NCI-H748 treated with DMSO at 0.1 percent for 48 hours (cell line): ENCODE measurements at regions not wholly inside any gene's neighbourhood (a gene's known extent, or its start where the extent isn't known, plus 50 kb on each side); places are given as distances from the start of the nearest gene placed in this dataset.

ENCODE experiments used
- DNase-seq: peaks from one replicate; lab custom pipeline; 2025; lab: John Stamatoyannopoulos, UW

DNA sequence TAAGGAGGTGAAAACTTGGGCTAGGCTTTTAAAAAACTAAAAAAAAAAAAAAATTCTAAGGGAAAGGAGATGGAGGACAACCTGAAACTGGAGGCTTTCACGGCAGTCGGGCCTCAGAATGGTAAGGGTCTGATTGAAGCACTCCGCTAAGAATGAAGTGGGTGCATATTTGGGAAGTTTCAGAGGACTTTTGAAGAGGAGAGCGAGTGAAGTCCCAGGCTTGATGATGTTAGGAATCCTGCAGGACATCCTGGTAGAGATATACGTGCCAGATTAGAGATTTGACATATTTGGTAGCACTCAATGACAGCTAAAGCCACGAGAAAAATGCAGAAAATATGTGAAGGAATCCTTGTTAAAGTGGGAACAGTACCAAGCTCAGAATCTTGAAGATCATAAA, 186.2 kb downstream of the SNAPC1 start:
- no peak for DNase-seq

DNA sequence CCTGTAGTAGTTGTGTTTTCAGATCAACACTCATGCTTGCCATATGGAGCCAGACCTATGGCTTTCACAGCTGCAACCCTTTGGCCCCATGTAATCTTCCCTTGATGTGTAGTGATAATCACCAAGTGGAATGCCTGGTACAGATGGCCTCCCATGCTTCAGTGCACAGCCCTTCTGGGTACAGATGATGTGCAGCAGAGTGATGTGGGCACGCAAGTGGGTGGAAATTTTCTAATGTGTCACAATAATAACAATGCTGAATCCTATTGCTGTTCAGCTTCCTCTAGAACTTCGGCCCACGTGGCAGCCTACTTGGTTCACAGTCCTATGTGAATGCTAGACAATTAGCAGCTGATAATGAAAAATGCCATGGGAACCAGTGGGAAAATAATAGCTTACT, 188.1 kb downstream of the SNAPC1 start:
- no peak for DNase-seq

DNA sequence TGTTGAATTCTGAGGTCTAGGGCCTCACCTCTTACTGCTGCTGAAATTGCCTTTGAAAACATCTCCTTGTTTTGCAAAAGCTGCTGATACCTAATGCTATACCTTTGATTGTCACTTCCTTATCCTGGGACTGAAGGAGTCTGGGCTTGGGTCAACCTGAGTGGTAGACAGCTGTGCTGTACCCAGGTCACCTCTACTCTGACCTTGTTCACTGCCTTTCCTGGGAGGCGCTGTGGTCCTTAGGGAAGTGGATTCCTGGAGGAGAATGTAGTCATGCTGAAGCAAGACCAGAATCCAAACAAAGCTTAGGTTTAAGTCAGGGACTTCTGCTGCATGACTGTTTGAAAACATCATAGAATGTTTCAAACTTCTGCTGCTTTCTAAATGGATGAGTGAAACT, 191.4 kb downstream of the SNAPC1 start:
- no peak for DNase-seq

DNA sequence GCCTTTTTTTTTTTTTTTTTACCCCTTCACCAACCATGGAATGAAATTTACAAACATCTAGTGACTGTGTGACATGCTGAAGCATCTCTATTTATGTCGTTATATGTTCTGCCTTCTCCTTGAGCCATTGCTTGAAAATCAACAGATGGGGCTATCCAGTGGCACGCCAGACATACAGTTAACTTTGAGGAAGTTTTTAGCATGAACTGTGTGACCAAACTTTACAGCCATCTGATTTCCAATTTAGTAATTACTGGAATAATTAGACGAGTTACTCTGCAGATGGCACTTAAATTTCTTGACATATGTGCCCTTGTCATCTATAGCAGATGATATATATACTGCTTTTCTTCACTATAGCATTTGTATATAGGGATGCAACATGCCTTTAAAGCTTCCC, 192.1 kb downstream of the SNAPC1 start:
- DNase-seq = no peak

DNA sequence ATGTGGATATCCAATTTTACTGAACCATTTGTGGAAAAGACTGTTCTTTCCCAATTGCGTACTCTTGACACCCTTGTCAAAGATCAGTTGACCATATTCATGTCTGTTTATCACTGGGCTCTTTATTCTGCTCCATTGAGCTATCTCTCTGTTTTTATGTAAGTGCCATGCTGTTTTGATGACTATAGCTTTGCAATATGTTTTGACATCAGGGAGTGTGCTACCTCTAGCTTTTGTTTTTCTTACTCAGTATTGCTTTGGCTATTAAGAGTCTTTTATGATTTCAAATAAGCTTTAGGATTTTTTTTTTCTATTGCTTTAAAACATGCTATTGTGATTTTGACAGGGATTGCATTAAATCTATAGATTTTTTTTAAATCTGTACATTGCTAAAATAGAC, 194.3 kb downstream of the SNAPC1 start:
- DNase-seq = no peak

DNA sequence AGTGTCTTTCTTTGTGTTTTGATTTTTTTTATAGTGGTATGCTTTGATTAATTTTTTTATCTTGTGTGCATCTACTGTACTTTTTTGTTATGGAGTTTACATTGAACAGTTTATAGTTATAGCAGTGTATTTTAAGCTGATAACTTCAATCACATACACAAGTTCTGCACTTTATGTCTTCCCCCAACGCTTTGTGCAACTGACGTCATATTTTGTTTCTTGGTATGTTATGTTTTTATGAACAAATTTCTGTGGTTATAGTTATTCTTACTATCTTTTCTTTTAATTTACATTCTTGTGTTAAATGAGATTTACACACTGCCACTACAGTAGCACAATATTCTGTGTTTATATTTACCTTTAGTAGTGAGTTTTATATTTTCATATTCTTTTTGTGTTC, 197.1 kb downstream of the SNAPC1 start:
- no peak for DNase-seq

DNA sequence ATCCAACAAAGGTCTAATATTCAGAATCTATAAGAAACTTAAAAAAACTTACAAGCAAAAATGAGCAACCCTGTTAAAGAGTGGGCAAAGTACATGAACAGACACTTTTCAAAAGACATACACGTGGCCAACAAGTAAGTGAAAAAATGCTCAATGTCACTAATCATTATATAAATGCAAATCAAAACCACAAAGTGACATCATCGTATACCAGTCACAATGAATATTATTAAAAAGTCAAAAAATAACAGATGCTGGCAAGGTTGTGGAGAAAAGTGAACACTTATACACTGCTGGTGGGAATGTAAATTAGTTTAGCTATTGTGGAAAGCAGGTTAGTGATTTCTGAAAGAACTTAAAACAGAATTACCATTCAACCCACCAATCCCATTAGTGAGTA, 199.1 kb downstream of the SNAPC1 start:
- DNase-seq = no peak

DNA sequence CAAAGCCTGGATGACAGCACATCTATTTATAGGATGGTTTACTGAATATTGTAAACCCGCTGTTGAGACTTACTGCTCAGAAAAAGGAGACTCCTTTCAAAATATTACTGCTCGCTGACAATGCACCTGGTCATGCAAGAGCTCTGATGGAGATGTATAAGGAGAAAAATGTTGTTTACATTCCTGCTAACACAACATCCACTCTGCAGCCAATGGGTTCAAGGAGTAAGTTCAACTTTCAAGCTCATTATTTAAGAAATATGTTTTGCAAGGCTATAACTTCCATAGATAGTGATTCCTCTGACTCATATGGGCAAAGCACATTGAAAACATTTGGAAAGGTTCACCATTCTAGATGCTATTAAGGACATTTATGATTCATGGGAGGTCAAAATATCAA, 201.7 kb downstream of the SNAPC1 start:
- no peak for DNase-seq

DNA sequence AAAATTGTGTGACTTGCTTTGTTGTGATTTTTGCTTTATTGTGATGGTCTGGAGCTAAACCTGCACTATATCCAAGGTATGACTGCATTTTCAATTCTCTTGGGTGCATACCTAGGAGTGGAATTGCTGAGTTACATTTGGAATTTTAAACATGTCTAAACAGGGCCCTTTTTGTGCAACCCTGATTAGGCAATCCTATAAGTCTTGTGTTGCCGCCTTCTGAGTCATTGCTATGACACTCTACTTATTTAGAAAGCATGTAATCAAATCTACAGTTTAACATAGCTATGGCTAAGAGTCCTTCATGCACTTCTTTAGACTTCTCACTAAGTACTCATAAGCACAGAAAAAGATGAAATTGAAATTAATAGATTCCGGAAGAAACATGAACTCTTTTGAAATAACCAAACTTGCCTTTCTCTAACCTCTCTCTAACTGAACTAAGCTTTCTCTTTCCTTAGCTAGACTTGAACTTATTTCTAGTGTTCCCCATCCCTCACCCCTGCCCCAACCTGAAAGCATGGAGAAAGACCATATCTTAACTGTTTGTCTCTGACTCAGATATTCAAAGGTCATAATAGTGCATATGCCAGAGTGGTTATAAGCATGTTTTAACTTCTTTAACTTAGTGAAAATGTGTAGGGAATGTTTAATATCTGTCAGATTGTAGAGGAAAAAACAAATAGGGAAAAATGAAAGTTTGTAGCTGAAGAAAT, 203.0 kb downstream of the SNAPC1 start:
- no peak for DNase-seq

DNA sequence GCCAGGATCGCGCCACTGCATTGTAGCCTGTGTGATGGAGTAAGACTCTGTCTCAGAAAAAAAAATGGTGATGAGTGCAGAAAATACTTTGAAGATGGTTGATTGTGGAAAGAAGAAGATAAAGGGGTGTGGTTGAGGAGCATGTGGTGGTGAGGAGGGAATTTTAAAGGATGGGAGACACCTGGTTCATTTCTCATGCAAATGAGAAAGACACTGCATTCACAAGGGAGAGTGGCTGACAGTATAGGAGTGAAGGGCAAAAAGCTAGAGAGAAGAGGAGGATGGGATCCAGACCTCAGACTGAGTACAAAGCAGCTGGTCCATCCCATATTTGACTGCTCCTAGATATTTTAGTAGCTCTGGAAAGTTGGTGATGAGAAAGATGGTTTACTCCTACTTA, 206.0 kb downstream of the SNAPC1 start:
- no peak for DNase-seq

DNA sequence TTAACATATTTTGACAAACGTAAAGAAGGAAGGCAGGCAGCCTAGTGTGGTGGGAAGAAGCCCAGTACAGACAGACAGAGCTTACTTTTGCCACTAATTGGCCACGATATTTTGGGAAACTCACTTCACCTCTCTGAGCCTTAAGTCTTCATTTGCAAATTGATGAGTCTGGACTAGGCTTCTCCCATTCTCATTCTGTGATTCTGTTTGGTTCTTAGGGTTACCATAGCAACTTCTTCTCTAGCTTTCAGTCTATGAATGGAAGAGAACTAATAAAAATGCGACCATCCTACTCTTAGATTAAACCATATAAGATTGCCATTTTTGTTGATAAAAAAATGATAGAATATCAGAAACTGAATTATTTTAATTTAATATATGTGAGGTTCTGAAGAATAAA, 210.5 kb downstream of the SNAPC1 start:
- DNase-seq = peak; percentile 10

DNA sequence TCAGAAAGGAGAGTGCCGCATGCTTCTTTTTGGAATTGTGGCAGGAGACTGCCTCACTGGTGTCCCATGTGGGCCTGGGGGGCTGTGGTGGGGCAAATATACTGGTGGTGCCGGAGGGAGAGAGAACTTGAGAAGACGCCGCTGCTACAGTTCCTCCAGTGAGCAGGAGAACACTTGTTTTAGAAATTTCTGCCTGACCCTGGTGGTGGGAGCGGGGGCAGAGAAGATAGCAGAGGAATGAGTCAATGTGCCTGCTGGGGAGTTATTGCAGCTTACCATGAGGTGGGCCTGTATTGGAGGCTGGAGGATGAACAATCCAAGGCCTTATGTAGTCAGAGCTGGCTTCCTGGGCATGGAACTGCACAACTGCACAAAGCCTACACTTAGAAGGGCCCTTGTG, 211.8 kb downstream of the SNAPC1 start:
- DNase-seq = no peak

DNA sequence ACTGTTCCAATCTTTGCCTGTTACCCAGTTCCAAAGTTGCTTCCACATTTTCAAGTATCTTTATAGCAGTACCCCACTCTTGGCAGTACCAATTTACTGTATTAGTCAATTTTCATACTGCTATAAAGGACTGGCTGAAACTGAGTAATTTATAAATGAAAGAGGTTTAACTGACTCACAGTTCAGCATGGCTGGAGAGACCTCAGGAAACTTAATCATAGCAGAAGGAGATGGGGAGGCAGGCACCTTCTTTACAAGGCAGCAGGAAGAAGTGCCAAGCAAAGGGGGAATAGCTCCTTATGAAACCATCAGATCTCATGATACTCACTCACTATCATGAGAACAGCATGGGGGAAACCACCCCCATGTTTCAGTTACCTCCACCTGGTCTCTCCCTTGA, 215.0 kb downstream of the SNAPC1 start:
- no peak for DNase-seq

DNA sequence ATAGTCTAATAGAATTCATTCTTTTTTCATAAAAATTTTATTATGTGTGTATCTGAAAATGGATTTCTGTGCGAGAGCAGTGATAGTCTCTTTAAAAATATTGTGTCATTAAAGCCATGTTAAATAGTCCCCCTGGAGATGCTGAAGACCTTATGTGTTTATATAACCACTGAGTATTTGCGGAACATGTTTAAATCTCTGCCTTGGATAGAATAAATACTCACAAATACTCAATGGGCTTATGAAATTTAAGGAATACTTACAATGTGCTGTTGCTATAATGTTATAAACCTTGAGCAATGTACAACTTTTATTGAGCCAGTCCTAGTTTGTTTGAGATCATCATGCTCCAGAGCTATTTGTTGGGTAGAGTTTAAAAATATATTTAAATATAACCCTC, 226.0 kb downstream of the SNAPC1 start:
- no peak for DNase-seq

DNA sequence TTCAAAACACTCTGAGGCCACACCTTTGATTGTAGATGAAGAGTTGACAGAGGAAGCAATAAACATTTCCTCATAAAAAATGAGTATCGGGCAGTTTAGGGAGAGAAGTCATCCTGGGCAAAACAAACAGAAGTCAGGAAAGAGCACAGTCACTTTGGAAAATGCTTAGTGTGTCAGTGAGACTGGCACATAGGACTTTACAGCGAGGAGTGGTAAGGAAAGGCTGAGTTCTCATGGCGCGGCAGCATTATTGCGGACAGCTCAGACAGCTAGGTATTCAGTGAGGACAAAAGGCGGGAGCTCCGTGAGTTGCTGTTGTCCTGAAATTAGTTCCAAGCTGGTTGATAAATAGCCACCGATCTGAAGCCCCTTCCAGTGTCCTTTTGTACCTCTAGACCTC, 229.9 kb downstream of the SNAPC1 start:
- DNase-seq = peak; percentile 68

DNA sequence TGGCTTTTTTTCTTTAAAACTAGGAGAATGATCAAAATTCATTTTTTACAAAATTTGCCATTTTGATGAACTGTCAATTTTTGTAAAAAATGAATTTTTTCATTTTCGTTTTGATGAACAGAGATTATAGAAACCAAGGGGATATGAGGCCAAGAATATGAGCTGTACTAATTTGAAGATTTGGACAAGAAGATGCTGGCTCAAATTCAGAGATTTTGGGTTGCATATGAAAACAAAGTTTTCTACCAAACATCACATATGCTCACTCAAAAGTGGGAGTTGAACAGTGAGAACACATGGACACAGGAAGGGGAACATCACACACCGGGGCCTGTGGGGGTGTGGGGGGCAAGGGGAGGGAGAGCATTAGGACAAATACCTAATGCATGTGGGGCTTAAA, 230.7 kb downstream of the SNAPC1 start:
- no peak for DNase-seq

DNA sequence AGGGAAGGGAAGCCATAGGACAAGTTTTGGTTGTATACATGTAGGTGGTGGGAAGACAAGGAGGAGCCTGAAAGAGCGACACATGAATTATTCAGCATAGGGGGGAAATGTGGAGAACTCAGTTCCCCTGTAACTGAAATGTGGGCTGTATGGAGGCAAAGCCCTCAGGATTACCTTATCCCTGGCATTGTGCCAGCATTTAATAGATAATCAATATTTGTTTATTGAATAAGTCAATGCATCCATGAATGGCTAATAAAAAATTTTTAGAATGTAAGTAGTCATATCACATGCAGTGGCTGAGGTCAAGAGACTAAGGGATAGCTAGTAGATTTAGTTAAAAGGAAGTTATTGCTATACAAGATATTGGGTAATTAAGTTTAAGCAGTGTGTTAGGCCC, 232.4 kb downstream of the SNAPC1 start:
- no peak for DNase-seq

DNA sequence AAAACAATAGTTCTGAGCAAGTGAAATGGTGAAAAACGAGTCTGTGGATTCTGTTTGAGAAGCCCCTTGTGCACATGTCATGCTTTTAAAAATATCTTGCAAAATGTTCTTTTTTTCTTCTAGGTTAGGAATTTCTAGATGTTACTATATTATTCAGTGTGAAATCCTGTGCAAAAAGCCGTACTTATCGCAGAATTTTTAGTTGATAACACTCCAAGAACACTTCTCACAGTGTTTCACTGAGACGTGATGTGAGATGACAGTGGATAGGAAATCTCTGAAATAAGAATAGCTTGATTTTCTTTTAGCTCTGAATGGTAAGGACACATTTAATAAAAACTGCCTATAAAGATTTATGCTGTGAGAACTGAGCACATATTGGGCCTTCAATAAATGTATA, 234.5 kb downstream of the SNAPC1 start:
- no peak for DNase-seq

DNA sequence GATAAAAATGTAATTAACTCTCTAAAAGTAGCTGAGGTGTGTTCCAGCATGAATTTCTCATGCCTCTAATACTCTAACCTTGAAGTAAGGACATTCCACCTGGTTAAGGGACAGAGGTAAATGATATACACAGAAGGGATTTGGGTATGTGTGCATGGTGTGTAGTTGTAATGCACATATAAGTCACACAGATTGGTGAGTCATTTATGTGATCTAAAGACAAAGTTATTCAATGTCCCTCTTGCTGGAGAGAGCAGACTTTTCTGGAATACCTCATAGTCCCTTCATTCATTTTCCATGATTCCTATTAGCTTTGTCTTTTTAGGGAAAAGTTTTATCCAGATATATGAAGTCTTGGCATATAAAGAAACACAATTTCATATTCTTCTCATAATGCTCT, 234.9 kb downstream of the SNAPC1 start:
- DNase-seq = no peak

DNA sequence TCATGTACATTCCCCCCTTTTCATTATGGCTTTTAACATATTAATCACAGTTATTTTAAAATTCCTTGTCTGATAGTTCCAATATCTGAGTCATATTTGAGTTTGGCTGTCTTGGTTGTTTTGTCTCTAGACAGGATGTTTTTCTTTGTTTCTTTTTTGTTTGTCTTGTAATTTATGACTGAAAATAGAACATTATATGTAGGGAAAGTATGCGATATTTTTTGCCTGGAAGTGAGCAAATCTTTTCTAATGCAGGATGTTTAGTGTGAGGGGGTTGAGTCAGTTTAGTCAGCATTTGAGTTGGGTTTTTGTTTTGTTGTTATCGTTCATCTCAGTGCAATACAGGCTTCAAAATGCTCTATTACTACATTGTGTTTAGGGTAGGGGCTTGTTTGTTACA, 239.7 kb downstream of the SNAPC1 start:
- no peak for DNase-seq

DNA sequence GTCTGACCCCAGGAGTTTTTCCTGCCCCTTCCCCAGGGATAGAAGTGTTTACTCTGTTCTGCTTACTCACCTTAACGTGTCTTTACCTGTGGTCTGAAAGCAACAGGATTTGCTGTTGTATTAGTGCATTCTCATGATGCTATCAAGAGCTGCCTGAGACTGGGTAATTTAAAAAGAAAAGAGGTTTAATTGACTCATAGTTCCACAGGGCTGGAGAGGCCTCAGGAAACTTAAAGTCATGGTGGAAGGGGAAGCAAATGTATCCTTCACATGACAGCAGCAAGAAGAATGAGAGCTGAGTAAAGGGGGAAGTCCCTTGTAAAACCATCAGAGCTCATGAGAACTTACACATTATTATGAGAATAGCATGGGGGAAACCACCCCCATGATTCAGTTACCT, 240.4 kb downstream of the SNAPC1 start:
- no peak for DNase-seq

DNA sequence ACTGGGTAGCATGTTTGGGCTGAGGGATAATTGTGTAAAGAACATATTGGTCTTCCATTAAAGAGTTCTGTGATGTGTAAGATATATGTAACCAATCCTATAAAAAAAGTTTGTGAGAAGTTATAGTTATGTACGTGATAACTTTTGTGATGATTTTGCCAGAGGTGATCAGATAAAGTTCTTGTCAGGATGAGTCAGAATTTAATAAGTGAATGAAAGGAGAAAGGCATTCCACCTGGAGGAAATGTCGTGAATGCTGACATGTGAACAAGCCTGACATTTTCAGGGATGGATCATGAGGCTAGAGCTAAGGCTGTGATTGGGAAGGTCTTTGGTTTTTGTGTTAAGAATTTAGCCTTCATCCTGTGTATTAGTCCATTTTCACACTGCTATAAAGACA, 241.5 kb downstream of the SNAPC1 start:
- DNase-seq = no peak

DNA sequence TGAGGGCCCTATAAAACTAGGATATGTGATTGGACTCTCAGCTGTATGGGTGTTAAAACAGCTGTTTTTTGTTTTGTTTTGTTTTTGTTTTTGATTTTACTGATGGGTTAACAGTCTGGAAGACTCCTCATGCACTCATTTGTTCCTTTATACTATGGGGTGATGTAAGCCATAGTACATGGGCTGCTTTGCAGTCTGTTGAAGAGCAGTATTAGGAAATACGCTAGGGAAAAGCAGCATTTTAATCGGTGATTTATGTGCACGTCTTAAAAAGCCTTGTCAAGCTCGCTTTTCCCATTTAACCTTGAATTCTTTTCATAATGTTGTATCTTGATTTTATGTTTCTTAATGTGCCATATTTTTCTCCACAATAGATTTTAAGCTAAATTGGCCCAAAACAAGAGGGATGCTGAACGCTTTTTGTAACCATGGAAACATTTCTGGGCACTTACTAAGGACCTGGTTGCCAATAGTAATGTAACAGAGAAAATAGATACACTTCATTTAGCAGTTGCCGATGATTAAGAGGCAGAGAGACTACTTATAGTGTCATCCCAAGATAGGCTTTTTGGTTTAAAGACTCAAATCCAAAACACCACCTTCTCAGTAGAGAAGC, 244.0 kb downstream of the SNAPC1 start:
- DNase-seq = no peak

DNA sequence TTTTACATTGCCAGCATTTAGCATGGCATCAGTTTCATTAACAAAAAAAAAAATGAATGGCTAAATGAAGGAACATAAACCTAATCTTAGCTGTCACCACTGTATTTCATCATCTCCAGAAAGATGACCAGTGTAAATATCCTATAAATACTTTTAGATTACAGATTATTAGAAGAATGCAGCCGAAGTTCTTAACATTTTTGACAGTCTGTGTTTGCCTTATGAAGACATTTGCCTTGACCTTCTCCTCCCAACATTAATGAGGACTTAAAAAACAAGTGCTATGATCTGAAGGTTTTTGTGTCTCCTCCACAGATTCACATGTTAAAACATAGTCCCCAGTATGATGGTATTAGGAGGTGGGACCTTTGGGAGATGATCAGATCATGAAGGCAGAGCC, 253.0 kb downstream of the SNAPC1 start:
- no peak for DNase-seq
